Endothelial cell of umbilical vein (primary cell): ENCODE measurements at regions not wholly inside any gene's neighbourhood (a gene's known extent, or its start where the extent isn't known, plus 50 kb on each side); places are given as distances from the start of the nearest gene placed in this dataset.

ENCODE experiments used
- BruUV-seq: library from RNA; stranded (reverse); fragments of 400-500 nt; replicated peaks from 2 replicates; lab custom pipeline; 2021; lab: Mats Ljungman, UMichigan
- CTCF ChIA-PET: fragments of 300-600, 350-600 bp; sonication (Branson Sonifier 250); formaldehyde crosslinking; loops from one replicate; lab custom pipeline; 2021; ENCODE audit warnings: antibody characterized with exemption, inconsistent platforms; lab: Charles Lee
- POLR2A ChIA-PET: fragments of 300-600, 350-600 bp; sonication (Branson Sonifier 250); formaldehyde crosslinking; loops from one replicate; lab custom pipeline; 2021; ENCODE audit warnings: antibody characterized with exemption, inconsistent platforms; lab: Charles Lee
- DNase-seq: peaks from one replicate; pipeline ENCODE4 v3.0.0-alpha.2; 2011; ENCODE audit warnings: low read depth, low spot score
- FAIRE-seq: peaks from 2 replicates; lab custom pipeline; 2011; peaks lifted over from hg19 to GRCh38; lab: Jason Lieb, UNC
- H2AFZ ChIP-seq: 2 replicates; pipeline ENCODE4 v1.6.0; 2012; ENCODE audit warnings: low read depth, low read length, control low read depth, inconsistent platforms
- H3K27ac ChIP-seq: 2 replicates; pipeline ENCODE4 v1.5.1; 2011; ENCODE audit warnings: low read depth, mild to moderate bottlenecking, control low read depth, low read length, moderate library complexity; ENCODE audit not compliant: insufficient read depth
- H3K27me3 ChIP-seq, 2 experiments: 2 replicates each; pipeline versions ENCODE4 v1.6.0 to v1.6.1; 2011; ENCODE audit warnings: low read length in 2 of 2, mixed read lengths in 1 of 2; ENCODE audit not compliant: control insufficient read depth in 2 of 2, insufficient read depth in 2 of 2
- H3K36me3 ChIP-seq, 2 experiments: 2 replicates in 1 of 2; 3 replicates in 1 of 2; pipeline ENCODE4 v1.5.1; 2011; ENCODE audit warnings: low read length in 2 of 2, mild to moderate bottlenecking in 1 of 2, moderate library complexity in 1 of 2; ENCODE audit not compliant: control insufficient read depth in 2 of 2, insufficient read depth in 2 of 2; ENCODE audit errors: extremely low read depth in 1 of 2
- H3K4me1 ChIP-seq: 3 replicates; pipeline ENCODE4 v1.5.1; 2011; ENCODE audit warnings: mild to moderate bottlenecking, low read length; ENCODE audit not compliant: control insufficient read depth, insufficient read depth; ENCODE audit errors: extremely low read depth
- H3K4me2 ChIP-seq: 2 replicates; pipeline ENCODE4 v1.6.1; 2011; ENCODE audit warnings: low read length, control low read depth, mixed read lengths; ENCODE audit not compliant: insufficient read depth
- H3K4me3 ChIP-seq, 3 experiments: fragments of 200-600 bp in 1 of 3; sonication (generic), shearing (Covaris generic) in 1 of 3; replicated peaks in 1 of 3; 2 replicates each; pipeline ENCODE4 v1.5.1; 2011 to 2016; ENCODE audit warnings: control low read depth in 3 of 3, low read length in 3 of 3, mild to moderate bottlenecking in 2 of 3, inconsistent platforms in 1 of 3, low read depth in 1 of 3, moderate library complexity in 1 of 3; ENCODE audit not compliant: insufficient read depth in 1 of 3
- H3K79me2 ChIP-seq: 2 replicates; pipeline ENCODE4 v1.6.0; 2012; ENCODE audit warnings: low read length, inconsistent platforms; ENCODE audit not compliant: control insufficient read depth, insufficient read depth
- H3K9ac ChIP-seq: replicated peaks from 2 replicates; pipeline ENCODE3; 2011; ENCODE audit warnings: low read length, control low read depth; ENCODE audit not compliant: insufficient read depth; ENCODE audit errors: extremely low read depth
- H3K9me1 ChIP-seq: replicated peaks from 3 replicates; pipeline ENCODE4 v1.6.0; 2011; ENCODE audit warnings: mild to moderate bottlenecking, low read length; ENCODE audit not compliant: control insufficient read depth, insufficient read depth; ENCODE audit errors: extremely low read depth
- H3K9me3 ChIP-seq: replicated peaks from 2 replicates; pipeline ENCODE4 v1.5.1; 2012; ENCODE audit warnings: low read length, inconsistent platforms; ENCODE audit not compliant: control insufficient read depth, insufficient read depth
- H4K20me1 ChIP-seq: replicated peaks from 2 replicates; pipeline ENCODE3; 2011; ENCODE audit warnings: mild to moderate bottlenecking, low read length; ENCODE audit not compliant: control insufficient read depth, insufficient read depth; ENCODE audit errors: extremely low read depth
- EZH2 ChIP-seq: IDR thresholded peaks from 2 replicates; pipeline ENCODE4 v1.6.1; 2012; ENCODE audit warnings: borderline replicate concordance, low read depth, mild to moderate bottlenecking, moderate library complexity, low read length, inconsistent platforms; ENCODE audit not compliant: severe bottlenecking
- FOS ChIP-seq: IDR thresholded peaks from 2 replicates; pipeline ENCODE4 v1.6.1; 2011; ENCODE audit warnings: mild to moderate bottlenecking, low read length, moderate library complexity, borderline replicate concordance; ENCODE audit not compliant: insufficient read depth
- GATA2 ChIP-seq: IDR thresholded peaks from 2 replicates; pipeline ENCODE4 v1.7.0; 2011; ENCODE audit warnings: low read depth, mild to moderate bottlenecking, moderate library complexity, mixed read lengths, low read length; ENCODE audit not compliant: insufficient read length, insufficient read depth
- JUN ChIP-seq: IDR thresholded peaks from 2 replicates; pipeline ENCODE4 v1.6.1; 2011; ENCODE audit warnings: borderline replicate concordance, low read depth; ENCODE audit not compliant: insufficient read length, insufficient read depth
- MYC ChIP-seq: IDR thresholded peaks from one replicate; pipeline ENCODE4 v1.6.1; 2011; ENCODE audit warnings: mild to moderate bottlenecking, low read depth, low read length
- POLR2A ChIP-seq: IDR thresholded peaks from 2 replicates; pipeline ENCODE4 v1.6.1; 2012; ENCODE audit warnings: low read depth, mild to moderate bottlenecking, control low read depth, low read length
- POLR2AphosphoS5 ChIP-seq: IDR thresholded peaks from 2 replicates; pipeline ENCODE4 v1.6.1; 2012; ENCODE audit warnings: low read depth, mild to moderate bottlenecking, control low read depth, low read length, moderate library complexity; ENCODE audit not compliant: insufficient read depth
- dilution Hi-C: fragments of 300-500 bp; cut with MboI; formaldehyde crosslinking; loops from one replicate; pipeline ENCODE4 v1.15.0; 2019; ENCODE audit warnings: low sequenced_read_pairs; ENCODE audit not compliant: extremely low pct_ligation_motif_present
- intact Hi-C: fragments of 100-400 bp; cut with micrococcal nuclease; formaldehyde crosslinking; loops from one replicate; pipeline ENCODE4 v1.10.0; 2022
- TF ChIP-seq, protein P1 (sequence below): IDR thresholded peaks from 2 replicates; pipeline ENCODE4 v1.6.1; 2011; ENCODE audit not compliant: insufficient read depth, insufficient read length
- TF ChIP-seq, protein P2 (sequence below), 2 donors: IDR thresholded peaks; 1 replicate in 1 of 2; 2 replicates in 1 of 2; pipeline ENCODE4 v1.5.1; 2011; ENCODE audit warnings: low read length in 2 of 2, mild to moderate bottlenecking in 2 of 2, moderate library complexity in 2 of 2, control low read depth in 1 of 2, inconsistent platforms in 1 of 2, low read depth in 1 of 2; ENCODE audit not compliant: insufficient read depth in 1 of 2; ENCODE audit errors: extremely low read depth in 1 of 2

DNA sequence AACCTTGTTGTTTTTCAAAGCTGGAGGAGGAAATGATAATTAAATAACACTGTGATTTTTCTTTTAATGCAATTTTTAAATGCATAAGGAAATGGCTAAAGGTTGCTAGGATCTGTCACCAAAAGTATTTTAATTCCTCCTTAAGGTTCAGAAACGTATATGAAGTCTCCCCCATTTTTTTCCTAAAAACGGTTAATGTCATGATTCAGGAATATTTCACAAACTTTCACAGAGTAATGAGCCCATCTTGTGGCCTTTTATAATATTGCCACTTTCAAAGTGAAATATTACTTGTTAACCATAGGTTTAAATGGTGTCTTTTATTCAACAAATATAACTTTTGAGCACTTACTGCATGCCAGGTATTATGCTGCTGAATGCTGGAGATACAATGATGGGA is 99.5 kb upstream of the USP38 start:
- BruUV-seq = no TSS peak
- CTCF ChIA-PET = interaction anchor here (2.2 kb wide), 1 partner anchor 100 kb away, joined by 9 read pairs; no protein-coding TSS in a partner anchor
- H3K79me2 ChIP-seq = no peaks in the 10 kb centered on the region
- TF ChIP-seq POLR2A (no peak), POLR2AphosphoS5 (no peak), GATA2 (no peak), MYC (no peak), EZH2 (no peak)
- TF ChIP-seq, protein P1, sequence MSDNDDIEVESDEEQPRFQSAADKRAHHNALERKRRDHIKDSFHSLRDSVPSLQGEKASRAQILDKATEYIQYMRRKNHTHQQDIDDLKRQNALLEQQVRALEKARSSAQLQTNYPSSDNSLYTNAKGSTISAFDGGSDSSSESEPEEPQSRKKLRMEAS = no peak
- no peaks in the 10 kb centered on the region for H3K9me3 ChIP-seq
- no peak overlapping the region for H3K9ac ChIP-seq
- intact Hi-C loops = loop anchor here (5.0 kb wide), 1 partner anchor 1928 kb away; no protein-coding TSS in a partner anchor
- no peak overlapping the region for H2AFZ ChIP-seq
- H3K36me3 ChIP-seq = no peaks in the 10 kb centered on the region
- H3K4me1 ChIP-seq = no peaks in the 10 kb centered on the region
- dilution Hi-C loops = no loop called here
- H3K4me2 ChIP-seq = no peak overlapping the region
- no peaks in the 10 kb centered on the region for H4K20me1 ChIP-seq
- H3K27ac ChIP-seq = no peak overlapping the region
- H3K27me3 ChIP-seq = no peaks in the 10 kb centered on the region
- POLR2A ChIA-PET = no interaction called here
- FAIRE-seq = no peak
- no peak overlapping the region for H3K4me3 ChIP-seq
- peak; percentile 2 for DNase-seq
- no peaks in the 10 kb centered on the region for H3K9me1 ChIP-seq

DNA sequence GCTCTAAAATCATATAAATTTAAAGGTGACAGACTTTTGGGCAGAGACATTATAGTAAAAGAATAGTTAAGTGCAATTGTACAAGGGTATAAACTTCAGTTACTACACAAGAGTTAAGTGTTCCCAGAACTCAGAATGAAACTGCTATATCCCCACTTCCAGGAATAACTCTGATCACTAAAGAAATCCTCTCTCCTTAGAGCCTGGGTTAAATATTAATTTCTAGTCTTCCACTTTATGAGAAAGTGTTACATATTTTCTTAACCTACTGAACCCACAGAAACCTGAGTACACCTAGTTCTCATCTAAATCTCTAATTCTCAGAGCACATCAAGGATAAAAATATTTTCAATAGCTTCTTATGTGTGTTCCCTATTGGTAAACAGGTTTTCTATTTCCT is 99.1 kb upstream of the USP38 start:
- FAIRE-seq = no peak
- CTCF ChIA-PET = no interaction called here

More for the DNA sequence above, 99.1 kb upstream of the USP38 start:
- POLR2A ChIA-PET = no interaction called here
- H3K27me3 ChIP-seq = no peaks in the 10 kb centered on the region
- intact Hi-C loops = loop anchor here (5.0 kb wide), 1 partner anchor 1928 kb away; no protein-coding TSS in a partner anchor
- no peak overlapping the region for H3K4me2 ChIP-seq
- H3K36me3 ChIP-seq = no peaks in the 10 kb centered on the region
- H3K9me3 ChIP-seq = no peaks in the 10 kb centered on the region
- H3K9ac ChIP-seq = no peak overlapping the region
- dilution Hi-C loops = no loop called here
- no peaks in the 10 kb centered on the region for H3K9me1 ChIP-seq
- BruUV-seq = no TSS peak
- H3K27ac ChIP-seq = no peak overlapping the region
- no peak for DNase-seq
- H4K20me1 ChIP-seq = no peaks in the 10 kb centered on the region
- no peak overlapping the region for H2AFZ ChIP-seq
- H3K4me1 ChIP-seq = no peaks in the 10 kb centered on the region
- no peak overlapping the region for H3K4me3 ChIP-seq
- TF ChIP-seq, protein P2, sequence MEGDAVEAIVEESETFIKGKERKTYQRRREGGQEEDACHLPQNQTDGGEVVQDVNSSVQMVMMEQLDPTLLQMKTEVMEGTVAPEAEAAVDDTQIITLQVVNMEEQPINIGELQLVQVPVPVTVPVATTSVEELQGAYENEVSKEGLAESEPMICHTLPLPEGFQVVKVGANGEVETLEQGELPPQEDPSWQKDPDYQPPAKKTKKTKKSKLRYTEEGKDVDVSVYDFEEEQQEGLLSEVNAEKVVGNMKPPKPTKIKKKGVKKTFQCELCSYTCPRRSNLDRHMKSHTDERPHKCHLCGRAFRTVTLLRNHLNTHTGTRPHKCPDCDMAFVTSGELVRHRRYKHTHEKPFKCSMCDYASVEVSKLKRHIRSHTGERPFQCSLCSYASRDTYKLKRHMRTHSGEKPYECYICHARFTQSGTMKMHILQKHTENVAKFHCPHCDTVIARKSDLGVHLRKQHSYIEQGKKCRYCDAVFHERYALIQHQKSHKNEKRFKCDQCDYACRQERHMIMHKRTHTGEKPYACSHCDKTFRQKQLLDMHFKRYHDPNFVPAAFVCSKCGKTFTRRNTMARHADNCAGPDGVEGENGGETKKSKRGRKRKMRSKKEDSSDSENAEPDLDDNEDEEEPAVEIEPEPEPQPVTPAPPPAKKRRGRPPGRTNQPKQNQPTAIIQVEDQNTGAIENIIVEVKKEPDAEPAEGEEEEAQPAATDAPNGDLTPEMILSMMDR (IDR thresholded peaks at IDR 0.05; ENCODE audit: extremely low read depth in 1 of 2, insufficient read depth in 1 of 2, low read depth in 1 of 2, low read length in 2 of 2) = no peak
- TF ChIP-seq, protein P1 = no peak
- no peak for TF ChIP-seq POLR2A
- TF ChIP-seq GATA2 = no peak
- TF ChIP-seq EZH2 = no peak
- no peak for TF ChIP-seq POLR2AphosphoS5
- no peak for TF ChIP-seq MYC
- TF ChIP-seq FOS = no peak
- no peak for TF ChIP-seq JUN
- H3K79me2 ChIP-seq = no peaks in the 10 kb centered on the region
